IMR-90 (cell line): ENCODE measurements at regions not wholly inside any gene's neighbourhood (a gene's known extent, or its start where the extent isn't known, plus 50 kb on each side); places are given as distances from the start of the nearest gene placed in this dataset.

Experiments
- BHLHE40 ChIP-seq: fragments of 150-350 bp; IDR thresholded peaks from 2 replicates; pipeline ENCODE4 v1.6.1; 2016; ENCODE audit warnings: mild to moderate bottlenecking, low read depth, low read length
- CEBPB ChIP-seq: IDR thresholded peaks from 2 replicates; pipeline ENCODE4 v1.6.1; 2012; ENCODE audit warnings: low read depth, low read length, improper control_type of control experiment
- CTCF ChIP-seq: conservative IDR thresholded peaks from 2 replicates; pipeline ENCODE4 v1.5.1; 2012; ENCODE audit warnings: mild to moderate bottlenecking, low read depth, low read length, improper control_type of control experiment
- ELK1 ChIP-seq: fragments of 150-350 bp; IDR thresholded peaks from 2 replicates; pipeline ENCODE4 v1.6.1; 2016; ENCODE audit warnings: low read depth, mild to moderate bottlenecking, low read length, moderate library complexity, borderline replicate concordance
- FOS ChIP-seq: fragments of 150-350 bp; IDR thresholded peaks from 2 replicates; pipeline ENCODE4 v1.6.1; 2016; ENCODE audit warnings: low read depth, low read length
- MAFK ChIP-seq: IDR thresholded peaks from 2 replicates; pipeline ENCODE4 v1.6.1; 2012; ENCODE audit warnings: low read depth, low read length, improper control_type of control experiment
- MAZ ChIP-seq: IDR thresholded peaks from 2 replicates; pipeline ENCODE4 v1.6.1; 2012; ENCODE audit warnings: low read depth, mild to moderate bottlenecking, low read length, improper control_type of control experiment, moderate library complexity, borderline replicate concordance
- MXI1 ChIP-seq: IDR thresholded peaks from 2 replicates; pipeline ENCODE4 v1.6.1; 2012; ENCODE audit warnings: low read depth, mild to moderate bottlenecking, low read length, moderate library complexity, borderline replicate concordance
- POLR2A ChIP-seq: IDR thresholded peaks from 2 replicates; pipeline ENCODE4 v1.6.1; 2012; ENCODE audit warnings: mild to moderate bottlenecking, low read depth, low read length
- RAD21 ChIP-seq: IDR thresholded peaks from 2 replicates; pipeline ENCODE4 v1.6.1; 2012; ENCODE audit warnings: low read length, improper control_type of control experiment
- RCOR1 ChIP-seq: IDR thresholded peaks from 2 replicates; pipeline ENCODE4 v1.6.1; 2012; ENCODE audit warnings: mild to moderate bottlenecking, low read length, improper control_type of control experiment; ENCODE audit not compliant: insufficient replicate concordance
- RFX5 ChIP-seq: IDR thresholded peaks from 2 replicates; pipeline ENCODE4 v1.8.0; 2012; ENCODE audit warnings: low read depth, mild to moderate bottlenecking, low read length, moderate library complexity
- SMC3 ChIP-seq: fragments of 150-350 bp; IDR thresholded peaks from 2 replicates; pipeline ENCODE4 v1.6.1; 2016; ENCODE audit warnings: low read depth, mild to moderate bottlenecking, antibody characterized with exemption, low read length, moderate library complexity
- USF2 ChIP-seq: fragments of 150-350 bp; IDR thresholded peaks from 2 replicates; pipeline ENCODE4 v1.6.1; 2017; ENCODE audit warnings: mild to moderate bottlenecking, antibody characterized with exemption, low read length, low read depth

- TF ChIP-seq RAD21 (no peak), POLR2A (no peak), CTCF (no peak), BHLHE40 (no peak), ELK1 (no peak), SMC3 (no peak), MXI1 (no peak), FOS (no peak), USF2 (no peak), CEBPB (no peak), MAFK (no peak), RFX5 (no peak), RCOR1 (no peak), MAZ (no peak)
Observed at GRCh38 chr7:1302936-1303335, 70.3 kb downstream of the UNCX start.
